Skeletal muscle tissue (tissue), 3 donors: ENCODE measurements at regions not wholly inside any gene's neighbourhood (a gene's known extent, or its start where the extent isn't known, plus 50 kb on each side); places are given as distances from the start of the nearest gene placed in this dataset.

Experiments used
- H3K27ac ChIP-seq: one replicate; pipeline ENCODE4 v1.7.0; 2013; ENCODE audit warnings: mild to moderate bottlenecking, low read depth, low read length, inconsistent platforms
- H3K27me3 ChIP-seq, 3 donors: one replicate each; pipeline ENCODE4 v1.7.0; 2013; ENCODE audit warnings: low read length in 3 of 3; ENCODE audit not compliant: control insufficient read depth in 3 of 3, insufficient read depth in 3 of 3
- H3K36me3 ChIP-seq, 3 donors: one replicate each; pipeline ENCODE4 v1.7.0; 2013; ENCODE audit warnings: low read length in 3 of 3; ENCODE audit not compliant: control insufficient read depth in 3 of 3, insufficient read depth in 3 of 3
- H3K4me1 ChIP-seq, 3 donors: one replicate each; pipeline ENCODE4 v1.7.0; 2013; ENCODE audit warnings: low read length in 3 of 3, mild to moderate bottlenecking in 3 of 3; ENCODE audit not compliant: control insufficient read depth in 3 of 3, insufficient read depth in 3 of 3
- H3K4me3 ChIP-seq, 3 donors: one replicate each; pipeline ENCODE4 v1.7.0; 2013; ENCODE audit warnings: low read length in 3 of 3
- H3K9ac ChIP-seq, 3 donors: one replicate each; pipeline ENCODE4 v1.7.0; 2013; ENCODE audit warnings: low read length in 3 of 3, mild to moderate bottlenecking in 3 of 3, moderate library complexity in 2 of 3, low read depth in 1 of 3
- H3K9me3 ChIP-seq, 3 donors: one replicate each; pipeline ENCODE4 v1.7.0; 2013; ENCODE audit warnings: low read length in 3 of 3; ENCODE audit not compliant: control insufficient read depth in 3 of 3
- donor health status: Osteomylitis.

GRCh38 chr19:31840371-31840770, 491.1 kb upstream of the TSHZ3 start:
- Histone ChIP-seq H3K4me3 (no peak overlapping the region), H3K9me3 (peaks cover 0 to 3% (median 2%) of the 10 kb centered on the region in 3 donors), H3K36me3 (no peaks in the 10 kb centered on the region), H3K4me1 (no peaks in the 10 kb centered on the region), H3K9ac (no peak overlapping the region), H3K27ac (no peak overlapping the region), H3K27me3 (peaks cover 0 to 4% (median 0%) of the 10 kb centered on the region in 3 donors)

- Histone ChIP-seq H3K36me3 (no peaks in the 10 kb centered on the region), H3K9me3 (peaks cover 0 to 3% (median 0%) of the 10 kb centered on the region in 3 donors), H3K4me3 (no peak overlapping the region), H3K27ac (no peak overlapping the region), H3K27me3 (peaks cover 0 to 2% (median 0%) of the 10 kb centered on the region in 3 donors), H3K4me1 (no peaks in the 10 kb centered on the region), H3K9ac (no peak overlapping the region)
Observed at GRCh38 chr19:31841755-31842154, 492.5 kb upstream of the TSHZ3 start.

GRCh38 chr19:31863122-31863521, 482.3 kb upstream of the ZNF507 start:
- Histone ChIP-seq H3K27ac (no peak overlapping the region), H3K36me3 (no peaks in the 10 kb centered on the region), H3K4me1 (no peaks in the 10 kb centered on the region), H3K27me3 (no peaks in the 10 kb centered on the region), H3K9ac (no peak overlapping the region), H3K9me3 (peaks cover 0 to 9% (median 5%) of the 10 kb centered on the region in 3 donors), H3K4me3 (no peak overlapping the region)

- H3K4me3 ChIP-seq = no peak overlapping the region
- no peaks in the 10 kb centered on the region for H3K27me3 ChIP-seq
- no peaks in the 10 kb centered on the region for H3K36me3 ChIP-seq
- no peaks in the 10 kb centered on the region for H3K4me1 ChIP-seq
- H3K9me3 ChIP-seq = peaks cover 0 to 3% (median 0%) of the 10 kb centered on the region in 3 donors
- H3K27ac ChIP-seq = no peak overlapping the region
- no peak overlapping the region for H3K9ac ChIP-seq
Observed at GRCh38 chr19:31874313-31874712, 471.1 kb upstream of the ZNF507 start.

GRCh38 chr19:31875591-31875990, 469.8 kb upstream of the ZNF507 start:
- no peak overlapping the region for H3K9ac ChIP-seq
- H3K36me3 ChIP-seq = no peaks in the 10 kb centered on the region

GRCh38 chr19:31880283-31880682, 465.1 kb upstream of the ZNF507 start:
- H3K9ac ChIP-seq = no peak overlapping the region
- no peak overlapping the region for H3K27ac ChIP-seq
- H3K27me3 ChIP-seq = peaks cover 0 to 3% (median 0%) of the 10 kb centered on the region in 3 donors
- no peaks in the 10 kb centered on the region for H3K36me3 ChIP-seq
- no peak overlapping the region for H3K4me3 ChIP-seq
- no peaks in the 10 kb centered on the region for H3K4me1 ChIP-seq
- no peaks in the 10 kb centered on the region for H3K9me3 ChIP-seq

More at GRCh38 chr19:31875591-31875990, 469.8 kb upstream of the ZNF507 start:
- no peak overlapping the region for H3K27ac ChIP-seq
- H3K27me3 ChIP-seq = no peaks in the 10 kb centered on the region
- peaks cover 0 to 3% (median 0%) of the 10 kb centered on the region in 3 donors for H3K9me3 ChIP-seq
- no peak overlapping the region for H3K4me3 ChIP-seq
- no peaks in the 10 kb centered on the region for H3K4me1 ChIP-seq

- H3K9ac ChIP-seq = no peak overlapping the region
- H3K4me3 ChIP-seq = no peak overlapping the region
- no peak overlapping the region for H3K27ac ChIP-seq
- H3K36me3 ChIP-seq = no peaks in the 10 kb centered on the region
- no peaks in the 10 kb centered on the region for H3K4me1 ChIP-seq
- H3K27me3 ChIP-seq = peaks cover 0 to 5% (median 0%) of the 10 kb centered on the region in 3 donors
- no peaks in the 10 kb centered on the region for H3K9me3 ChIP-seq
Observed at GRCh38 chr19:31881988-31882387, 463.4 kb upstream of the ZNF507 start.

- no peak overlapping the region for H3K4me3 ChIP-seq
- H3K4me1 ChIP-seq = no peaks in the 10 kb centered on the region
- no peak overlapping the region for H3K9ac ChIP-seq
Observed at GRCh38 chr19:31882709-31883108, 462.7 kb upstream of the ZNF507 start.

GRCh38 chr19:31883296-31883990, 462.0 kb upstream of the ZNF507 start:
- Histone ChIP-seq H3K27me3 (peaks cover 0 to 5% (median 0%) of the 10 kb centered on the region in 3 donors), H3K27ac (no peak overlapping the region), H3K36me3 (no peaks in the 10 kb centered on the region), H3K4me1 (no peaks in the 10 kb centered on the region), H3K9me3 (no peaks in the 10 kb centered on the region), H3K9ac (no peak overlapping the region), H3K4me3 (no peak overlapping the region)

More at GRCh38 chr19:31882709-31883108, 462.7 kb upstream of the ZNF507 start:
- peaks cover 0 to 5% (median 0%) of the 10 kb centered on the region in 3 donors for H3K27me3 ChIP-seq
- H3K36me3 ChIP-seq = no peaks in the 10 kb centered on the region
- no peak overlapping the region for H3K27ac ChIP-seq
- H3K9me3 ChIP-seq = no peaks in the 10 kb centered on the region

GRCh38 chr19:31885280-31885853, 460.0 kb upstream of the ZNF507 start:
- peaks cover 0 to 5% (median 0%) of the 10 kb centered on the region in 3 donors for H3K27me3 ChIP-seq
- no peaks in the 10 kb centered on the region for H3K9me3 ChIP-seq
- H3K9ac ChIP-seq = no peak overlapping the region
- no peaks in the 10 kb centered on the region for H3K36me3 ChIP-seq
- H3K4me3 ChIP-seq = no peak overlapping the region
- no peak overlapping the region for H3K27ac ChIP-seq
- H3K4me1 ChIP-seq = no peaks in the 10 kb centered on the region
